ENCODE measurements at regions not wholly inside any gene's neighbourhood (a gene's known extent, or its start where the extent isn't known, plus 50 kb on each side); places are given as distances from the start of the nearest gene placed in this dataset.

GRCh38 chr3:23644099-23644498 lies 161.7 kb upstream of the UBE2E1 start:
- TF ChIP-seq CTCF (IDR thresholded peaks at IDR 0.05 in 8 of 11, conservative IDR thresholded peaks at IDR 0.05 in 3 of 11), result no peak
- TF ChIP-seq POLR2A (IDR thresholded peaks at IDR 0.05), result no peak
